OCI-LY1 (cell line): ENCODE measurements at regions not wholly inside any gene's neighbourhood (a gene's known extent, or its start where the extent isn't known, plus 50 kb on each side); places are given as distances from the start of the nearest gene placed in this dataset.

Source experiments
- H2AFZ ChIP-seq: fragments of 200-600 bp; sonication (generic), shearing (Covaris generic); 2 replicates; pipeline ENCODE4 v1.6.0; 2014; ENCODE audit warnings: antibody characterized with exemption, mild to moderate bottlenecking, low read length
- H3F3A ChIP-seq: fragments of 200-600 bp; sonication (generic), shearing (Covaris generic); 2 replicates; pipeline ENCODE4 v1.6.0; 2014; ENCODE audit warnings: mild to moderate bottlenecking, antibody characterized with exemption, low read length, moderate library complexity; ENCODE audit not compliant: insufficient read depth
- H3K27ac ChIP-seq: fragments of 200-600 bp; sonication (generic); 2 replicates; pipeline ENCODE4 v1.5.1; 2014; ENCODE audit warnings: low read length, mixed run types, mild to moderate bottlenecking, low read depth; ENCODE audit not compliant: poor library complexity, severe bottlenecking
- H3K27me3 ChIP-seq: fragments of 200-600 bp; sonication (generic); 2 replicates; pipeline ENCODE4 v1.6.0; 2014; ENCODE audit warnings: antibody characterized with exemption, mild to moderate bottlenecking, low read length, moderate library complexity; ENCODE audit not compliant: insufficient read depth
- H3K36me3 ChIP-seq: fragments of 200-600 bp; sonication (generic); 2 replicates; pipeline ENCODE4 v1.6.1; 2014; ENCODE audit warnings: mild to moderate bottlenecking, antibody characterized with exemption, low read length, moderate library complexity, mixed read lengths; ENCODE audit not compliant: insufficient read depth
- H3K4me1 ChIP-seq: fragments of 200-600 bp; sonication (generic); 2 replicates; pipeline ENCODE4 v1.5.1; 2014; ENCODE audit warnings: mild to moderate bottlenecking, low read length, moderate library complexity; ENCODE audit not compliant: insufficient read depth, severe bottlenecking
- H3K4me2 ChIP-seq: fragments of 200-600 bp; sonication (generic), shearing (Covaris generic); 2 replicates; pipeline ENCODE4 v1.6.1; 2014; ENCODE audit warnings: low read length
- H3K4me3 ChIP-seq: fragments of 200-600 bp; sonication (generic); 2 replicates; pipeline ENCODE4 v1.5.1; 2014; ENCODE audit warnings: low read length, low read depth, mild to moderate bottlenecking, mixed read lengths; ENCODE audit not compliant: poor library complexity, severe bottlenecking
- H3K79me2 ChIP-seq: fragments of 200-600 bp; shearing (Covaris generic); 2 replicates; pipeline ENCODE4 v1.6.1; 2016; ENCODE audit warnings: mixed run types, low read length, mixed read lengths; ENCODE audit not compliant: insufficient read depth
- H3K9ac ChIP-seq: fragments of 200-600 bp; sonication (generic), shearing (Covaris generic); 2 replicates; pipeline ENCODE4 v1.6.1; 2014; ENCODE audit warnings: mild to moderate bottlenecking, low read length, mixed read lengths
- H3K9me2 ChIP-seq: fragments of 200-600 bp; sonication (generic), shearing (Covaris generic); 2 replicates; pipeline ENCODE4 v1.6.1; 2014; ENCODE audit warnings: low read depth, mild to moderate bottlenecking, low read length, mixed read lengths
- H3K9me3 ChIP-seq: fragments of 200-600 bp; shearing (Covaris generic); 2 replicates; pipeline ENCODE4 v1.6.1; 2014; ENCODE audit warnings: low read length, mixed read lengths
- H4K20me1 ChIP-seq: fragments of 200-600 bp; sonication (generic), shearing (Covaris generic); 2 replicates; pipeline ENCODE4 v1.6.0; 2016; ENCODE audit warnings: mild to moderate bottlenecking, low read length; ENCODE audit not compliant: insufficient read depth
- CTCF ChIP-seq: fragments of 200-600 bp; sonication (generic), shearing (Covaris generic); IDR thresholded peaks from 2 replicates; pipeline ENCODE4 v1.5.1; 2017; ENCODE audit warnings: mild to moderate bottlenecking, antibody characterized with exemption, low read length, moderate library complexity, mixed read lengths
- EZH2 ChIP-seq: fragments of 200-600 bp; sonication (generic), shearing (Covaris generic); IDR thresholded peaks from 2 replicates; pipeline ENCODE4 v1.8.0; 2017; ENCODE audit warnings: borderline replicate concordance, mixed run types, mild to moderate bottlenecking, antibody characterized with exemption, low read length, moderate library complexity, mixed read lengths

DNA sequence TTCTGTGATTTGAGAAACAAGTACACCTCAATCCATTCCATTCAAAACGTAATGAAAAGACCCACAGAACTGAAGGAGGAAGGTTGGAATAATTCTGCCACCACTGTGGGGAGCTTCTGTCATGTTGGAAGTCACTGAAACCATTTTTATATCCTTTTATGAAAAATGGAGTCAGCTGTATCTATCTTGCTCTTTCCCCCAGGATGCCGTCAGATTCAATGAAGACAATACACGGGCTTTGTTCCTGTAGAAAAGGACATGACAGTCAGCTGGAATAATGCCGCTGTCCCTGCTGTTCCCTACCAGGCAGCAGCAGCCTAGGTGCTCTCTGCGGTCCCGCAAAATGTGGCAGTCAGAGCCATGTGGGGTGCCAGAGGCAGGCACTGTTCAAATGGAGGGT is 52.5 kb upstream of the APCDD1 start:
- H3K4me1 ChIP-seq: no peaks in the 10 kb centered on the region
- H3K27ac ChIP-seq: no peak overlapping the region

GRCh38 chr18:10402871-10403559 is 51.4 kb upstream of the APCDD1 start:
- Histone ChIP-seq H4K20me1 (no peaks in the 10 kb centered on the region), H3K4me1 (no peaks in the 10 kb centered on the region), H3K9ac (no peak overlapping the region), H3K4me3 (no peak overlapping the region), H3K27ac (no peak overlapping the region), H3K9me2 (no peaks in the 10 kb centered on the region), H2AFZ (no peak overlapping the region), H3K4me2 (no peak overlapping the region), H3K36me3 (no peaks in the 10 kb centered on the region), H3K9me3 (no peaks in the 10 kb centered on the region), H3K27me3 (peaks cover 7% of the 10 kb centered on the region), H3K79me2 (no peaks in the 10 kb centered on the region), H3F3A (no peaks in the 10 kb centered on the region)
- TF ChIP-seq CTCF: no peak
- TF ChIP-seq EZH2: no peak

More for the DNA sequence above, 52.5 kb upstream of the APCDD1 start:
- no peaks in the 10 kb centered on the region for H3F3A ChIP-seq
- H3K9me2 ChIP-seq: no peaks in the 10 kb centered on the region
- no peak overlapping the region for H3K9ac ChIP-seq
- H3K4me3 ChIP-seq: no peak overlapping the region
- H3K4me2 ChIP-seq: no peak overlapping the region
- H4K20me1 ChIP-seq: no peaks in the 10 kb centered on the region
- no peak for TF ChIP-seq CTCF
- H3K79me2 ChIP-seq: no peaks in the 10 kb centered on the region
- no peaks in the 10 kb centered on the region for H3K36me3 ChIP-seq
- no peak overlapping the region for H2AFZ ChIP-seq
- no peaks in the 10 kb centered on the region for H3K9me3 ChIP-seq
- H3K27me3 ChIP-seq: peaks cover 7% of the 10 kb centered on the region

DNA sequence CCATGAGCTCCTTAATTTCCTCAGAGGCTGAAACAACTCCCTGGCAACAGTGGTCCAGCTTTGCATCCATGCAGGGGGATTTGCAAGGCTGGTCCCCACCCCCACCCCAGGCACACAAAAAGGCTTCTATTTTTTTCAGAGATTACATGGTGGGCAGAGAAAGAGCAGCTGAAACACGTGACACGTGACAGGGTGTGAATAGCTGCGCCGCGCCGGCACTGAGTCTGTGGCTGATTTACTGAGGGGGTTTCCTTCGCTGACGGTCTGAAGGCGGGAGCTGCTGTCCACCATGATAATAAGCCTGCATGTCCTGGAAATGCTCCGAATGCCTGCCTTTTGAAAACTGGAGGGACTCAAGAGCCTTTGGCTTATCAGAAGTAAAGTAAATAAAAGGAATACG is 50.7 kb upstream of the APCDD1 start:
- H3F3A ChIP-seq: no peaks in the 10 kb centered on the region
- H3K9me2 ChIP-seq: no peaks in the 10 kb centered on the region
- H3K9me3 ChIP-seq: no peaks in the 10 kb centered on the region
- no peak overlapping the region for H3K4me3 ChIP-seq
- H3K4me2 ChIP-seq: no peak overlapping the region
- H3K36me3 ChIP-seq: no peaks in the 10 kb centered on the region
- H3K79me2 ChIP-seq: no peaks in the 10 kb centered on the region
- TF ChIP-seq CTCF (no peak), EZH2 (no peak)
- H2AFZ ChIP-seq: no peak overlapping the region
- no peak overlapping the region for H3K27ac ChIP-seq
- H3K4me1 ChIP-seq: no peaks in the 10 kb centered on the region
- H3K9ac ChIP-seq: no peak overlapping the region
- no peaks in the 10 kb centered on the region for H4K20me1 ChIP-seq
- peaks cover 7% of the 10 kb centered on the region for H3K27me3 ChIP-seq
